ENCODE measurements at regions not wholly inside any gene's neighbourhood (a gene's known extent, or its start where the extent isn't known, plus 50 kb on each side); places are given as distances from the start of the nearest gene placed in this dataset.
A peak's percentile ranks its signal among the peaks of the same experiment; 100 is the strongest.

DNA sequence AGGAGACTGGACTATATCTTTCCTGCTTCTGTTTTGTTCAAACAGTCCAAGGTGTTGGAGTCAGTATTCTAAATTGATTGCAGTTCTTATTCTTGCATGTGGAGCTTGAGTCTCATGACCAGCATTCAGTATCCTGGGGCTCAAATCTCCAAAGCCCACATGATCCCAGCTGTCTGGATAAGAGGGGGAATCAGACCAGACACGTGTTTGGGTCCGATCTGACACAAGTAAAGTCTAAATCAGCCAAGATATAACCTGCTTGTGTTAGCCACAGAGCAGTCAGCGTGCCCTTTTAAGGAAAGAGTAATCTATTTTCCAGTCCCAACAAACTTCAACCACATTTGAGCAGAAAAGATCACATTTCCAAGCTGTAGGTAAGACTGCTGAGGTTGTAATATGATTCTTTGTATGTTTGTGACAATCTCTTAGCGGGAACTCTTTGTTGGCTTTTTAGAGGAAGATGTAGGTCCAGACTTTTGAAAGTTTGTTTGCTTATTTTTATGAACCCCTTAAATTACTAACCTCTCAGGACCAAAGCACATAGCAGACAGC lies 334.6 kb downstream of the SLC4A3 start:
- no peak for DNase-seq

DNA sequence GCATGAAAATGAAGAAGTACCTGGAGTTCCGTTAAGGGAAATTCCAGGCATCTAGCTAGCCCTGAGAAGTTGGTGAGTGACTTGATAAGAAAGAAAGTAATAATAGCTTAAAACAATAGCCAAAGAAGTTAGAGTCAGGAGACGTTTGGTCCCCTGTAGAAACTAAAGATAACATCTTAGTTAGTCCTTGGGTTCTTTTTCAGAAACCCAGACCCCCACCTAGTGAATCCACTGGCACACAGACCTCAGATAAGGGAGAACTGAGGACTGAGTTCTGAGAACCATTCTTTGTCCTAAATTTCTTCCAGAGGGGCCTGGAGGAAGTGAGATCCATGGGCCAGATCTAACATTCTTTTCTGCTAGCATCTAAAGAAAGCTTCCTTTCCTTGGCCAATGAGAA lies 335.4 kb downstream of the SLC4A3 start:
- no peak for DNase-seq

DNA sequence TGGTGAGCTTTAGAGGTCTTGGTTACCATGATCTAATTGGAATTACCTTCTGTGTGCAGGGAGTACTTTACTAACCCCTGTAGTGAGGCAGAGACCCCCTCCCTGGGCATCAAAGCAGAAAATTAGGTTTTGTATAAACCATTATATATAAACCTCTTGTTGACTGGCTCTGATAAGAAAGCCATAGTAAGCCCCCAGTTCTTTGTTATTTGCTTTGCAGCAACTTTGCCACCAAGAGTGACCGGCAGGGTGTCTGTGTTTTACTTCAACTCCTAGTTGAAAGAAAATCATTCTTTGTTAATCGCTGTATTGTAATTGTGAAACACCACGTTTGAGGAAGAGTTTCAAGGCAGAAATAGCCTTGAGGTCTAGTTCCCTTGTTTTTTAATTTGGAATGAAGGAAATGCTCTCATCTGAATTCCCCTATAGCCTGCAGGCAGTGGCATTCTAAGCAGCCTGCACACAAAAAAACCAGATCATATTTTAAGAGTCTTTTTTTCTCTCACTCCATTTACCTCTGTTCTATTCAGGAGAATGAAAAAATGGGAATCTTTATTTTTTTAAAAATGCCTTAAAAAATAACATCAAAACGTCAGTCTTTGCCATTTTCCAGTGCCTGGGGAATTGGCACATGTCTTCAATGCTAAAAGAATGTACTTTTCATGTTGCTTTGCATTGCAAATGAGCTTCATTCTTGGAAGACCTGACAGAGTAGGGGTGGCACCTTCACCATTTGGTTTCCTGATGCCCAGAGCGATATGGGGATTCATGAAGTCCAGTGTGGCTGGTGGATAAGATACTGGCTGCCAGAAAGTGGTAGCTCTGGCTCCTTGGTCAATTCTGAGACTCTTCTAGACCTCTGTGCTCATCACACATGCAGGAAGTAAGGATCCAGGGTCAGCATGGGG lies 338.1 kb downstream of the SLC4A3 start:
- no peak for DNase-seq

DNA sequence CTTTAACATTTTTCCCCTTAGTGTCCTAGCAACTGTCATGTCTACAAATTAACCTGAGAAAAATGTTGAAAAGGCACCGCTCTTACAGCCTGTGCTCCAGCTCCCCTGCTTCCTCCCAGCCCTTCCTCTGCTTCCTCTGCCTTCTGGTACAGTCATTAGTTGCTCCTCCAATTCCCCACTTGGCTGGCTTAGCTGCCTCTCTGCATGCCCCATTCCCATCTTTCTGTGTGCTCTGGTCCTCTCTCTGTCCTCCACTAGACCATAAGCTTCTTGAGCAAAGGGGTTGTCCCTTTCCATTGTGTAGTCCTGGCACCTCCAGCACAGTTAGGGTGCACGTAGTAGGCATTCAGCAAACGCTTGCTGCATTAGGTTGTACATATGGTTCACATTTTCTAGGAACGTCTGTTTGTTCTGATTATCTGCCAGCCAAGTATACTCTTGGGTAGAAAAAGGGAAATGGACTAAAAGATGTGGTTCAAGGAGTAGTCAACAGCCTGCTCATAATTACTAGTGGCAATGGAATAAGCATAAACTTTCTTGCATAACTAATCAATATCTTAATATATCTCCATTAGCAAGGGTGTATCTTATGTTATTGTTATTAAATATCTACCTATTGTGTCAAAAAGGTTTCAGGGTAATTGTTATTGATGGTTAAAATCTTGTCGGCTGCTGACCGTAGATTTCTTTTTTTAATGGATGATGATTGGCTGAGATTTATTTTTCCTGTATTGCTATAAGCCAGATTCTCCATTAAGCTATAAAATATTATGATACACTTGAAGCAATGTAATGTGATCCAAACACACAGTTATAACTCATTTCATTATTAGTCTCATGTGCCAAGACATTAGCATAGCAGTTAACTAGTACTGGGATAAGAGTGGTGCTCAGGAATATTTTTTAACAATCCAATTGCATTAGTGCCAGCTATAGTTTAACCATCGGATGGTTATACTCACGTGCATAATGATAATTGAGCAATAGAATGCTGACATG lies 340.1 kb downstream of the SLC4A3 start:
- no peak for DNase-seq

- no peak for DNase-seq
Observed at GRCh38 chr2:219968685-219969345, 341.4 kb downstream of the SLC4A3 start.

GRCh38 chr2:219969508-219969907 lies 342.1 kb downstream of the SLC4A3 start:
- DNase-seq = peak; percentile 51

DNA sequence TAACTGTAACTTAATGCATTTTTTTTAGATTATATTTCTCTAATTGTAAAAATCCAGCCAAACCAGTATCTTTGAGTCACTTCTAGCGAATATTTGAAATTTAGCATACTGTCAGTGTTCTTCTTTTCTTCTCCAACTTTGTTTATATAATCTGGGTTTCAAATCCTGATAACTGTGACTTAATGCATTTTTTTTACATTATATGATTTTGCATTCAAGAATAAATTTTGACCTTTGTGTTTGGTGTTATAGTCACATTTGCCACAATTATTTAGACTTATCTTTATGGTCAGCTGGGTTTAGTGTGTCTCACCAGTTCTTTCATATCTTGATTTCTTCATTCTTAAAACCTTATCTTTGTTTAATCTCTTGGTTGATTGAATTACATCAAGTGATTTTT lies 345.7 kb downstream of the SLC4A3 start:
- no peak for DNase-seq

DNA sequence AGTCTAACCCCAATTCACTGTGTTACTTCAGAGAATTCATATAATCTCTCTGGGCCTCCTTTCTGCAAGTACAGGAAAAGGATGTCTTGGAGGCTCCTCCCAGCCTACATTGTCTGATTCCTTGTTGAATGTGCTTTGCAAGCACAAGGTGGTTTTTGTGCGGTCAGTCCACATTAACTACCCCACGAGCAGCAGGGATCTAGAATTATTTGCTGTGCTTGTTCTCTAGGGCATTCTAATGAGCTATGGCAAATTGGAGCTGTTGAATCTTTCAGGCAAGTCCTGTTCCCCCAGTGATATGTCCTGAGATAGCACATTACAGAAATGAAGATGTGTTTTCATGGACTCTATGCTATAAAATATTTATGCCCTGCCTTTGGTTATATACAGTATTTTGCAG lies 349.4 kb downstream of the SLC4A3 start:
- no peak for DNase-seq

DNA sequence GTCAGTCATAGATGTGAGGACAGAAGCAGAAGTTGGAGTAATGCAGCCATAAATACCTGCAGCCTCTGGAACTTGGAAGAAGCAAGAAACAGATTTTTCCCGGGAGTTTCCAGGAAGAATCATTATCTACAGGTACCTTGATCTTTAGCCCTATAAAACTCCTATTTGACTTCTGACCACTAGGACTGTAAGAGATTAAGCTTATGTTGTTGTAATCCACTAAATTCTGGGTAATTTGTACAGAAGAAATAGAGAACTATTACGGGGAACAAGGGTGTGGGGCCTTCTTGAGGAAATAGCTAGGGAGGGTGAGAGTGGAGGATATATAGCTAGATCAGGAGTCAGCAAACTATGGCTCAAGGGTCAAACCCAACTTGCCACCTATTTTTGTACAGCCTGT lies 353.2 kb downstream of the SLC4A3 start:
- DNase-seq = no peak

DNA sequence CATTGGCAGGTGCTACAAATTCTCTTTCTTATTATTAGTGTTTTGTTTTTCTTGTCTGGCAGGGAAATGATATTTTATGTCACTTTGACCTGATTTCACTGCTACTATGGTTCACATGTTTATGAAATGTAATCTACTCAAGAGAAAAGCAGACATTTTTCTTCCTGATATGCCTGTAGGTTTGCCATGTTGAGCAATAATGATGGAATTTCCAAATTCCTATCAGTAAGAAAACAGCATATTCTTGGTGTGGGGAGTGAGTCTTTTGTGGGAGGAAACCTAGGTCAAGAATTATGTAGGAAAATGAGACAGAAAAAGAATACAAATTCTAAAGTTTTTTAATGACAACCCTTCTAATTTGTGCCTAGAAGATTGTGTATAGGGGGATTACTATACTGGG lies 356.4 kb downstream of the SLC4A3 start:
- DNase-seq = no peak

GRCh38 chr2:219985017-219985416 lies 357.6 kb downstream of the SLC4A3 start:
- DNase-seq = no peak

- no peak for DNase-seq
Observed at GRCh38 chr2:219987830-219988229, 360.4 kb downstream of the SLC4A3 start.

DNA sequence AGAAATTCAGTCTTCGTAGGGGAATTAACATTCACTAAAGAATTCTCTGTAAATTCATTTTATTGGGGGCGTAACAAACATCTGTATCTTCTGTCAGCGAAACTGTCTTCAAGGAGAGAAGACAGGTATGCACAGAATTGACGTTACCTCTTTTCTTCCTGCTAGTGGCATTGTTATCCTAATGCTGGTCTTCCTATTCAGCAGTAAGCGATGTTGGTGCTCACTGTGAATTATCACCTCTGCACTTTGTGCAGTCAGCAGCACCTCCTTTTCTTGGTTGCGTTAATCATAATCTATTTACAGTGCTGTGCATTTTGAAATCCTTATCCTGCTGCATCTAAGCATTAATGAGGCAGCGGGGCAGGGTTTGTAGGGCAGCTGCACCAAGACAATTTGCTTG lies 362.3 kb downstream of the SLC4A3 start:
- no peak for DNase-seq

GRCh38 chr2:219991116-219991515 lies 363.7 kb downstream of the SLC4A3 start:
- DNase-seq = no peak

- DNase-seq = no peak
Observed at GRCh38 chr2:219995399-219995798, 368.0 kb downstream of the SLC4A3 start.

DNA sequence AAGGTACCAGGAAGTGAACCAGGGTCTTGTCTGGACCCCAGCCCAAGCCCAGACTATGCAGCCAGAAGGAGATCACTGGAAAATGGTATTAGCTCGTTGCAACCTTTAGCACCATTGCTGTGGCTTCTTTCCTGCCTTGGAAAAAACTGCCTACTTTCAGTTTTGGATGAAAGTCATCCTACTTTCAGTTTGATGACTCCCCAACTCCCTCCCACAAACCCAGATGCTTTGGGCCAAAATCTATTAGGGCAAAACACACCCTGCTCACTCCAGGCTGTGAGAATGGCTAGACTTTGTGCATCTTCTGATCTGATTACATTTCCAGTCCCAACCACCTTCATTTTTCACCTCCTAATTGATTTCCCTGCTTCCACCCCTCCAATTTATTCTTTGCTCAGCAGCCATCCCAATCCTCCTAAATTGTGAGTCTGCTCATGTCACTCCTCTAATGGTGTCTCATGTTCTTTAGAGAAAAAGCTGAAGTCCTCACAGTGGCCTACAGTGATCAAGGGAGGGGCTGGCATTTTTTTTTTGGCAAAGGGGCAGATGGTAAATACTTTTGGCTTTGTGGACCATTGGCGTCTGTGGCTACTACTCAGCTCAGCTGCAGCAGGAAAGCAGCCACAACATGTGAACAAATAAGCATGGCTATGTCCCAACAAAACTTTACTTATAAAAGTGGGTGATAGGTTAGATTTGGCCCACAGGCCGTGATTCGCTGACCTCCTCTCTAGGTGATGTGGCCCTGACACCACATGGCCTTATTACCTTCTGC lies 368.7 kb downstream of the SLC4A3 start:
- DNase-seq = no peak

GRCh38 chr2:219997341-219997851 lies 370.0 kb downstream of the SLC4A3 start:
- no peak for DNase-seq

DNA sequence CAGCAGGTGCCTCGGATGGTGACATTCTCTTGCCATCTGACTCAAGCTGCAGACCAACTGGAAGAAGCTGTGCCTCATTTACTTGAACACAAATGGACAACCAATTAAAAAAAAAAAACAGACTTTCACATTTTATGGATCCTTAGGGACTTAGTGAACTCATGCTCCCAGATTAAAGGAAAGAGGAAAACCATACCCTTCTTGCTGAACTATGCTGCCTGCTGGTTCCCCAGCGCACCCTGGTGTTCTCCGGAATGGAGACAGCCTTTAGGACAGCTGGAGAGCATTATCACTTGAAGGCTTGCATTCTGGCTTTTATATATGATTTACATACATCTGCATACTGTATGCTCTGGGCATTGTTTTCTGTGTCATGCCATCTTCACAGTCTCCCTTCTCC lies 370.7 kb downstream of the SLC4A3 start:
- no peak for DNase-seq

DNA sequence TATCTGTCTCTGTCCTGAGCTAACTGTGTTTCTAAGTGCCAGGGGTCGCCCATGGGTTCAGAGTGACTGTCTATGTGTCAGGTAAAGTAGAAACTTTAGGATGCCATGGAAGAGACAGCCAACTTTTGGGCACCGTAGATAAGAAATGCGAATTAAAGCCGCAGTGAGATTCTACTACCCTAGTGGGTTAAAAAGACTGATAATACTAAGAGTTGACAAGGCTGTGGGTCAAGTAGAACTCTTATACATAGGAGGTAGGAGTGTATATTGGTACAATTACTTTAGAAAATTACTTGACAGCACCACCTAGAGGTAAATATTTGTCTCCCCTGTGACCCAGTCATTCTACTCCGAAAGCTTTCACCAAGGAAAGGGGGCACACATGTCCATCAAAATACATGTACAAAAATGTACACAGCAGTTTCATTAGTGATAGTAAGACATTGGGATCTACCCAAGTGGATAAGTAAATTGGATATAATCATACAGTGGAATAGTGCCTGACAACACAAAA lies 371.3 kb downstream of the SLC4A3 start:
- no peak for DNase-seq

DNA sequence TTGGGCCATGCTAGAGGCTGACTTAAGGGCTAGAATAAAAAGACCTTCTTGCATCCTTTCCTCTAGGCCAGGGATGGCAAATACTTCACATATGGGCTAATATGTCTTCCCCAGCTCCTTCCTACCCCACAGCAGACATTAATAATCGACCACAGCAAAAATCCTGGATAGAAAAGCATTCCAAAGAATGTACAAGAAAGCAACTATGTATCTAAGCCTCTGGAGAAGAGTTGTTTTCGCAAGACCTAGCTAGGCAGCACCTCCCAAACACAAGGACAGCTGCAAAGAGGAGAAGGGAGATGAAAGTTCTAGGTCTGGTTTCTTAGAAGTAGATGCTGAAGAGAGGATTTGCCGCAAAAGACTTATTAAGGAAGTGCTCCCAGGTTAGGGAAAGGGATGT lies 372.6 kb downstream of the SLC4A3 start:
- DNase-seq = no peak

DNA sequence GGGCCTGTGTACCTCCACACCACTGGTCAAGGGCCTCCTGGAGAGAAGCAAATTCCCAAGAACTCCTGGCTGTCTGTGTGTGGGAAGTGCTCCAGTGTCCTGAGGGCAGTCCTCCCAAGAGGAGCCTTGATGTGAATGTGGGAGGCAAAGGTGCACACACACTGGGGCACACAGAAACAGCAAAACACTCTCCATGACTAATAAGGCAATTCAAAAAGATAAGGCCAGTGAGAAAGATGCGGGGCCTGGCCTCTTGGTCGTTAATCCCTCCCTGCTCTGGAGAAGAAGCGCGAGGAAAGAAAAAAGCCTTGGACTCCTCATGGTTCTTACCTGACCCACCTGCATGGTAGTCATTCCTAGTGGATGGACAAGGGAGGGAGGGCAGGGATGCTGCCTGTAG lies 373.2 kb downstream of the SLC4A3 start:
- no peak for DNase-seq

DNA sequence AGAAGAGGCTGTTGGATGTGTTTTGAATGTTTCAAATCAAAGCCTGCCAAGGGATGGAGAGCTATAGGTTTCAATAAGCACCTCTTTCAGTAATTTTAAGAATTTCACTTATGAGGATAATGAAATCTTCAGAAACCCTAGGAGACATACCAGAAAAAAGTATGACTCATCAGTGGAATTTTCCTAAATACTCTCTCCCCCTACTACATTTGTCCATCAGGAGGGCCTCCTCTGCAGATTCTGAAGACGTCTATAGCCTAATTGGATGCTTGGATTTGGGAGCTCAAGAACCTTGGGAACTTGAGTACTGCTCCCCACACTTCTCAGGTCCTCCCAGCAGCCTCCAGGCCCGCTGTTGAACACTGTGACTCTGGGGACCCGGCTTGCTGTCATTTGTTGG lies 374.3 kb downstream of the SLC4A3 start:
- no peak for DNase-seq

Measured in amniotic stem cell (primary cell).